ENCODE measurements at regions not wholly inside any gene's neighbourhood (a gene's known extent, or its start where the extent isn't known, plus 50 kb on each side); places are given as distances from the start of the nearest gene placed in this dataset.

DNA sequence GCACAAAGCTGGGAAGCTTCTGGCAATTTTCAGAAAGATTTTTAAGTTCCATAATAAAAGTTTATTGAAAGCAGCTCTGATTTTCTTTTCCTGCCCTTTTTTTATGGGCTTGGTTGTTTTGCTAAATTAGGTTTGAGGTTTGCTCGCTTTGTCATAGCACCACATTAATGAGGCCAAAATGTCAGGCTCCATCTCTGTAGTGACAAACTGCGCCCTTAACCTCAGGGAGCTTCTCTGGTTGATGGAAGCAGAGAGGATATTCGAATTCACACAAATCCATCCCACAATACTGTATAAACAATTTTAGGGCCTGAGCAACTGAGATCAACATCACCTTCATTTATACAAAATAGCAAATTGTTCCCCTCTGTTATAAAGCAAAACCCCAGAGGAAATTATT, 342.6 kb upstream of the TMPO start:
- H3K4me1 ChIP-seq (ENCODE audit: insufficient read depth, low read length): no peaks in the 10 kb centered on the region
- H2BK12ac ChIP-seq (ENCODE audit: insufficient read length, low read depth, low read length): no peak overlapping the region
- no peak for DNase-seq
- H3K23me2 ChIP-seq (ENCODE audit: insufficient read length, low read depth, low read length, poor library complexity, severe bottlenecking): no peaks in the 10 kb centered on the region
- no peaks in the 10 kb centered on the region for H3K9me3 Mint-ChIP-seq
- no peak overlapping the region for H3K4me2 ChIP-seq (ENCODE audit: insufficient read depth, insufficient read length, low read length)
- no peaks in the 10 kb centered on the region for H3K79me1 ChIP-seq (ENCODE audit: insufficient read depth, low read depth, low read length, poor library complexity, severe bottlenecking)
- no peak overlapping the region for H3K56ac ChIP-seq (ENCODE audit: insufficient read length, low read depth, low read length)
- no peak overlapping the region for H2BK120ac ChIP-seq (ENCODE audit: low read depth, low read length, poor library complexity, severe bottlenecking)
- H2AK5ac ChIP-seq (ENCODE audit: insufficient read length, low read length): no peak overlapping the region
- no peak overlapping the region for H3K14ac ChIP-seq (ENCODE audit: insufficient read depth, low read length)
- H3K9me3 ChIP-seq (ENCODE audit: control insufficient read depth, low read depth, low read length): no peaks in the 10 kb centered on the region
- no peaks in the 10 kb centered on the region for H3K36me3 Mint-ChIP-seq (ENCODE audit: insufficient read depth in 1 of 3, low read depth in 3 of 3)
- H4K5ac ChIP-seq (ENCODE audit: insufficient read length, low read depth, low read length): no peak overlapping the region
- WGBS (ENCODE audit: extremely low coverage, insufficient read length, low lambda C conversion rate): no CpG with 5 or more reads among the region's 3 CpGs
- H4K20me1 ChIP-seq (ENCODE audit: control insufficient read depth, insufficient read depth, insufficient read length): no peaks in the 10 kb centered on the region
- H3K27me3 Mint-ChIP-seq (ENCODE audit: low read depth): no peaks in the 10 kb centered on the region
- no peaks in the 10 kb centered on the region for H3K79me2 ChIP-seq (ENCODE audit: insufficient read depth, low read length)
- H3K27ac ChIP-seq (ENCODE audit: insufficient read length, low read depth, low read length): no peak overlapping the region
- H2BK15ac ChIP-seq (ENCODE audit: low read depth, low read length): no peak overlapping the region
- no peaks in the 10 kb centered on the region for H3K27me3 ChIP-seq (ENCODE audit: insufficient read depth, low read length)
- H2BK5ac ChIP-seq (ENCODE audit: insufficient read length, low read length): no peak overlapping the region
- H4K8ac ChIP-seq (replicated peaks; ENCODE audit: insufficient read length, low read depth, low read length): no peak overlapping the region
- H3K4me1 Mint-ChIP-seq: 0 out of 4 replicates have a peak, but pooled peaks cover 0 to 2% of the 10 kb centered on the region in 2 experiments
- TF ChIP-seq, protein P1, sequence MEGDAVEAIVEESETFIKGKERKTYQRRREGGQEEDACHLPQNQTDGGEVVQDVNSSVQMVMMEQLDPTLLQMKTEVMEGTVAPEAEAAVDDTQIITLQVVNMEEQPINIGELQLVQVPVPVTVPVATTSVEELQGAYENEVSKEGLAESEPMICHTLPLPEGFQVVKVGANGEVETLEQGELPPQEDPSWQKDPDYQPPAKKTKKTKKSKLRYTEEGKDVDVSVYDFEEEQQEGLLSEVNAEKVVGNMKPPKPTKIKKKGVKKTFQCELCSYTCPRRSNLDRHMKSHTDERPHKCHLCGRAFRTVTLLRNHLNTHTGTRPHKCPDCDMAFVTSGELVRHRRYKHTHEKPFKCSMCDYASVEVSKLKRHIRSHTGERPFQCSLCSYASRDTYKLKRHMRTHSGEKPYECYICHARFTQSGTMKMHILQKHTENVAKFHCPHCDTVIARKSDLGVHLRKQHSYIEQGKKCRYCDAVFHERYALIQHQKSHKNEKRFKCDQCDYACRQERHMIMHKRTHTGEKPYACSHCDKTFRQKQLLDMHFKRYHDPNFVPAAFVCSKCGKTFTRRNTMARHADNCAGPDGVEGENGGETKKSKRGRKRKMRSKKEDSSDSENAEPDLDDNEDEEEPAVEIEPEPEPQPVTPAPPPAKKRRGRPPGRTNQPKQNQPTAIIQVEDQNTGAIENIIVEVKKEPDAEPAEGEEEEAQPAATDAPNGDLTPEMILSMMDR (conservative IDR thresholded peaks at IDR 0.05): no peak
- no peak overlapping the region for H3K23ac ChIP-seq (ENCODE audit: insufficient read length, low read depth, low read length)
- no peak overlapping the region for H2AFZ ChIP-seq (ENCODE audit: low read length)
- no peak overlapping the region for H2BK20ac ChIP-seq (ENCODE audit: low read depth, low read length, poor library complexity, severe bottlenecking)
- no peak overlapping the region for H3K9ac ChIP-seq (ENCODE audit: extremely low read depth, insufficient read length, low read length)
- H3K4ac ChIP-seq (ENCODE audit: low read depth, low read length): no peak overlapping the region
- H3K27ac Mint-ChIP-seq: no peak overlapping the region
- no peak overlapping the region for H4K91ac ChIP-seq (ENCODE audit: insufficient read length, low read depth, low read length)
- no peak overlapping the region for H3T11ph ChIP-seq (ENCODE audit: low read length)
- H3K4me3 Mint-ChIP-seq: no peak overlapping the region
- no peak overlapping the region for H3K18ac ChIP-seq (ENCODE audit: insufficient read length, low read depth, low read length)

Measured in H9 (cell line).